NCI-H2029 treated with DMSO at 0.1 percent for 48 hours (cell line): ENCODE measurements at regions not wholly inside any gene's neighbourhood (a gene's known extent, or its start where the extent isn't known, plus 50 kb on each side); places are given as distances from the start of the nearest gene placed in this dataset.
"Not testable (repeated sequence)": the region's sequence is repeated elsewhere in the genome, so short reads cannot be mapped to it uniquely, and the experiment has no call there.

Experiments
- DNase-seq: peaks from one replicate; lab custom pipeline; 2025; lab: John Stamatoyannopoulos, UW

DNA sequence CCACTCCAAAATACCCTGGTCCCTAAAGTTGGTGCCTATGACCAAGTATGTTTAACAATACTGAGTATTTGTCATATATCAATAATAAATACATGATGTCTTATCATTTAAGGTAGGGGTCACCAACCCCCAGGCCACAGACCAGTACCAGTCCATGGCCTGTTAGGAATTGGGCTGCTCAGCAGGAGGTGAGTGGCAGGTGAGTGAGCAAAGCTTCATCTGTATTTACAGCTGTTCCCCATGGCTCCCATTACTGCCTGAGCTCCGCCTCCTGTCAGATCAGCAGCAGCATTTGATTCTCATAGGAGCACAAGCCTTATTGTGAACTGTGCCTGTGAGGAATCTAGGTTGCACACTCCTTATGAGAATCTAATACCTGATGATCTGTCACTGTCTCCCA lies 126.2 kb downstream of the HNRNPD start:
- DNase-seq, result no peak

GRCh38 chr4:82247171-82247570 lies 126.6 kb downstream of the HNRNPD start:
- DNase-seq, result no peak

- no peak for DNase-seq
Observed at GRCh38 chr4:82241534-82241933, 132.3 kb downstream of the HNRNPD start.

DNA sequence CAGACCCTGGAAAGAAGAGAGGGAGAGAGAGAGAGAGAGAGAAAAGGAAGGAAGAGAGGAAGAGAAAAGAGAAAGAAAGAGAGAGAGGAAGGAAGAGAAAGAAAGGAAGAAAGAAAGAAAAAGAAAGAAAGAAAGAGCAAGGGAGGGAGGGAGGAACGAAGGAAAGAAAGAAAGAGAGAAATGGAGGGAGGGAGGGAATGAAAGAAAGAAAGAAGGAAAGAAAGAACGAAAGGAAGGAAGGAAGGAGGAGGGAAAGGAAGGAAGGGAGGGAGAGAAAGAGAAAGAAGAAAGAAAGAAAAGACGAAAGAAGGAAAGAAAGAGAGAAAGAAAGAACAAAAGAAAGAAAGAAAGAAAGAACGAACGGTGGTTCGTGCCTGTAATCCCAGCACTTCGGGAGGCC lies 133.4 kb downstream of the HNRNPD start:
- no peak for DNase-seq

GRCh38 chr4:82237142-82237541 lies 136.6 kb downstream of the HNRNPD start:
- not testable (repeated sequence) for DNase-seq

DNA sequence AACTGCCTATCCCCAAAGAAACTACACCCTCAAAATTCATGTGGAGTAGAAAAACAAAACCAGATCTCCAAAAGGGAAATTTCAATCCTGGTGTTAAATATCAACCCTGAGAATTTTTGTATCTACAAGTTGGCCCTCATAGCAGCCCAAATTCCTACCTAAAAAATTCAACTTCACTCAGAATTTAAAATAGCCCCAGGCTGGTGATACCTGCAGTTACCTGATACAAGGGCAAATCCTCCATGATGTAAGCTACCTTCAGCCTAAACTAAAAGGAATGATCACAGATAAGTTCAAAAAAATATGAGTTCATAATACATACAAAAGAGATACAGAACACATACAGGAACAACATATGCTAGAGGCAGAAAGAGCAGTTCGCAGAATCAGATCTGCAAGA lies 138.4 kb downstream of the HNRNPD start:
- DNase-seq, result no peak

- DNase-seq, result no peak
Observed at GRCh38 chr4:82232891-82233290, 140.9 kb downstream of the HNRNPD start.

GRCh38 chr4:82231806-82232205 lies 142.0 kb downstream of the HNRNPD start:
- no peak for DNase-seq

- DNase-seq, result no peak
Observed at GRCh38 chr4:82230306-82230705, 143.5 kb downstream of the HNRNPD start.

DNA sequence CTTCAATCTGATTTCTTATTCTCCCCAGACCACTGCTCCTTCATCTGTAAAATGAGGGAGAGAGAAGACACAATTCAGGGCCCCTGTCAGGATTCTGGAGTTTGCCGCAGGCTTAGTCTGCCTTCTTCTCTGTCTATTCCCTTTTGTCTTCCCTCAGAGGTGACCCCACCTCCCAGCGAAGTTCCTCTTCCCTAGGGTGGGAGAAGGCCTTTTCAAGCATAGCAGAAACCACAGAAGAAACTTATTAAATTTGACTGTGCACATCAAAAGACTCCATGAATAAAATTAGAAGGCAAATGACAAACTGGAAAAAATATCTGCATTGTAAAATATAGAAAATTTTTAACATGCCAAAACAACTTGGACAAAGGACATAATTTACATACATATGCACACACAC lies 148.8 kb downstream of the HNRNPD start:
- no peak for DNase-seq

- DNase-seq, result no peak
Observed at GRCh38 chr4:82223715-82224114, 150.1 kb downstream of the HNRNPD start.

- no peak for DNase-seq
Observed at GRCh38 chr4:82219346-82219745, 154.4 kb downstream of the HNRNPD start.

- no peak for DNase-seq
Observed at GRCh38 chr4:82217986-82218715, 155.6 kb downstream of the HNRNPD start.

- no peak for DNase-seq
Observed at GRCh38 chr4:82216219-82216618, 157.6 kb downstream of the HNRNPD start.

DNA sequence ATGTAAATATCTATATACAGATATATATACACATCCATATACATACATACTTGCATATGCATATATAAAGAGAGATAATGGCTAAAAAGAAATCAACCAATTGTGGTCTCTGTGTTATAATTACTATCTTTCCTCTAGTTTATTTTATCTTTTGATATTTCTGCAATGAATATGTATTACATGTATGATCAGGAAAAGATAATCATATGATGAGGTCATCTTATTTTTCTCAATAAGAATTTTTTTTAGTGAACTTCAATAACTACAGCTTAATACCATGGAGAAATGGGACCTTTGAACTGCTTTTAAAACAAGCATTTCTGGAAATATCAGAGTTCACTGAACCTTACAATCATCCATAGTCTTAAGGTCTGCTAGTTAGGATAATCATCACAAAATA lies 158.0 kb downstream of the HNRNPD start:
- DNase-seq, result no peak

DNA sequence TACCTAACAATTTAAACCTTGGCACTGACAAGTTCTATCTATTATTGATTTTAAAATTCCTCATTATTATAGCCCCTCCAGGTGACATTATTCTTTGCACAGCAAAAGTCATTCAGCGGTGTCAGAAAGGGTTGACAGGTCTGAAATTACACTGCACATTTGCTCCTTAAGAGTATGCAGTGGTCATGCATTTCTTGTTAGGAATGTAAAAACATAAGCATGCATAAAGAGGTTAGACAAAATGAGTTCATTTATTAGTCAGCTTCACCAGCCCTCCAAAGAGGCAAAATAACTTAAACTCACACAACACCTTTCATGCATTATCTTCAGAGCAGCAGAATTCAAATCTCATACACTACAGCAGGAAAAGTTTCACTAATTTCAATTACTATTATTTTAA lies 158.8 kb downstream of the HNRNPD start:
- no peak for DNase-seq

DNA sequence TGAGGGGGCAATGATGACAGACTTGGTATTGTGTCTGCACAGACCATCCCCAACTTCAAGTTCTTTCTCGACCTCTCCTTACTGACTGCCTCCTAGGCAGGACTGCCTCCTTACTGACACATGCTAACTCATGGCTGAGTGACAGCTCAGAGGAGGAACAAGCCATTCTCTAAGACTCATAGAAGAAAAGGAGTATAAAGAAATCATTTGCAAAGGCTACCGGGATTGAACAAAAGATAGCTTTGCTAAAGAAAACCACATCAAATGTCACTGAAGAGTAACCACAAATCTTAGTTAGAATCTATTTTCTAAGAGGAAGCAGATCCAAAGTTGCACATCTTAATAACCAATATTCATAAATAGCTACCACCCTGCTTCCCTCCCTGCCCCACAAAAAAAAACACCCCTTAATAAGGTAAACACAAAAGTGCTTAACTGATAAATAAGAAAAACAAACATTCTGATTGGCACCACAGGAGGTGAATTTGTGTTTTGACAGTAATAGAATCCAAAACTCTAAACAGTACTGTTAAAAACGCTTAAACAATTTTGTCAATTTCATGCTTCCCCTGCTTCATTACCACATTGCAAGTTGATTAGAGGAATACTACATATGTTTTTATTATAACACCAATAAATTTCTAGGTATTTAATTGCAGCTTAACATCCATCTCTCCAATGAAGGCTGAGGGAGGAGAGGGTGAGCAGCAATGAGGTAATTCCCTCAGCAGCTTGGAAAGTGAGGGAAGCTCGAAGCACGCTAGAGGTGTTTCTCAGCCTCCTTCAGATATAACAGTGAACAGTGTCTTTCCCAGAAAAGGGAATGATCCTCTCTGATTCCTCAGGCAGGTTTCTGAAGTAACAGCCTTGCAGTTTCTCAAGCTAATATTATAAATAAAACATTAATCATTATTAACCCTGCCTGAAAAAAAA lies 160.0 kb downstream of the HNRNPD start:
- DNase-seq, result no peak

- peak; percentile 80 for DNase-seq
Observed at GRCh38 chr4:82201805-82202641, 171.8 kb downstream of the HNRNPD start.

DNA sequence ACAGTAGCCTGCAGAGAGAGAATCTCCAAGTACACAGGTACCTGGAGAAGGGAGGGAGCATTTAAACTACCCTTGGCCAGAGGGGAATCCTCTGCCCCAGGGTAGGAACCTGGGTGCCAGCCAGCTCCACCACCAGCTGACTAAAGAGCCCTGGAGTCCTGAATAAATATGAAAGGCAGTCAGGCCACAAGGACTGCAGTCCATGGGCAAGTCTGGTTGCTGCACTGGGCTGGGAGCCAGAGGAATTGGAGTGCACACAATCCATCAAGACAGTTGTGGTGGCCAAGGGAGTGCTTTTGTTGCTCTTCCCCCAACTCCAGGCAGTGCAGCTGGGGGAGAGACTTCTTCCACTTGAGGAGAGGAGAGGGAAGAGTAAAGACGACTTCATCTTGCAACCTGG lies 172.5 kb downstream of the HNRNPD start:
- peak; percentile 62 for DNase-seq

DNA sequence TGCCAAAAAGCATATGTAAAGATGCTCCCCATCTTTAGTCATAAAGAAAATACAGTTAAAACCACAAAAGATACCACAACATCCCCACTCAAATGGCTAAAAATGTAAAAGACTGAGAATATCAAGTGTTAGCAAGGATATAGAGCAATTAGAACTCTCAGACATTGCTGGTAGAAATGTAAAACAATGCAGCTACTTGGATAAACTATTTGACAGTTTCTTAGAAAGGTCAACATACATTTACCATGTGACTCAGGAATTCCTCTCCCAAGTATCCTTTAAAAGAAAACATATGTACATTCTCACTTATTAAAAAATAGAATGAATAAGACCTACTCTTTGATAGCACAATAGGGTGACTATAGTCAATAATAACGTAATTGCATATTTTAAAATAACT lies 173.7 kb downstream of the HNRNPD start:
- no peak for DNase-seq

DNA sequence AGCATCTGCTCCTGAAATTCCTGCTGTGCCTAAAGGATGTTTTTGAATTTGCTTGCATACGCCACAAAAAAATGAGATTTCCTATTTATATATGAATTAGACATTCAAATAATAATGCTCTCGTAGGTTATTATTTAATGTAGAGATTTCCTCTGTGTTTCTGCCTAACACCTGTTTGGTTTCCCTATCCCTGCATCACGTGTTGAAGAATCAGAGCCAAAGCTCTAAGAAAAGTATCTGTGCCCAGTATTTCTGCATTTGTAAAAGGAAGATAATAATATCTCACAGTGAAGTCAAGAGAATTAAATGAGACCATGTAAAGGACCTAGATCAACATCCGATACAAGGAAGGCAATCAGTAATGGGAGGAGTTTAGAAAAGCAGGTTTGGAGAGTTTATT lies 179.5 kb downstream of the HNRNPD start:
- DNase-seq, result no peak

DNA sequence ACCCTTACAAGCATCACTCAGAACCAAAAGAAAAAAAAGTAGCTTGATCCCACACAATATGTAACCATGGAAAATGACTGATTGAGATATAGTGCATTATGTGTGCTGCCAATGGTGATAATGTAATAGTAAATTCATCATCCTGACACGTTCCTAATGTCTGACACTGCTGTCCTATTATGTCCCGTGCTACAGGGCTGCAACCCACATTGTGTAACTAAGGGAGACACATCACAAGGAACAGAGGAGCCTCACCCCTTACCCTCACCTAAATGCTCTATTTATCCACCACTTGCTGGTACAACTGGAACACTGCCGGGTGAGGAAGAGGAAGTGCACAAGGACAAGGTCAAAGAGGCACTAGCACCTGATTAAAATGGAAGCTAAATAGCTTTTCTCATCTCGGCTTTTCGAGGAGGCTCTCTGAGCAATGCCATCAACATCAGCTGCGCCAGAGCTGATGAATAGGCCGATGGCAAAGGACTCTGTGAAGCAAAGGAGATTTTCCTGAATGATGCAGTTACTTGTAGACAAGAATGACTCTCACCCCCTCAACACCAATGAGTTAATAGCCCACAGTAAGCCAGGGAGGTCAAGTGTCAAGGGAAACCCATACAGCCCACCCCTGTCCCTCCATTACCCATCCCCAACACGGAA lies 181.6 kb downstream of the HNRNPD start:
- DNase-seq, result no peak
